ENCODE measurements at regions not wholly inside any gene's neighbourhood (a gene's known extent, or its start where the extent isn't known, plus 50 kb on each side); places are given as distances from the start of the nearest gene placed in this dataset.

DNA sequence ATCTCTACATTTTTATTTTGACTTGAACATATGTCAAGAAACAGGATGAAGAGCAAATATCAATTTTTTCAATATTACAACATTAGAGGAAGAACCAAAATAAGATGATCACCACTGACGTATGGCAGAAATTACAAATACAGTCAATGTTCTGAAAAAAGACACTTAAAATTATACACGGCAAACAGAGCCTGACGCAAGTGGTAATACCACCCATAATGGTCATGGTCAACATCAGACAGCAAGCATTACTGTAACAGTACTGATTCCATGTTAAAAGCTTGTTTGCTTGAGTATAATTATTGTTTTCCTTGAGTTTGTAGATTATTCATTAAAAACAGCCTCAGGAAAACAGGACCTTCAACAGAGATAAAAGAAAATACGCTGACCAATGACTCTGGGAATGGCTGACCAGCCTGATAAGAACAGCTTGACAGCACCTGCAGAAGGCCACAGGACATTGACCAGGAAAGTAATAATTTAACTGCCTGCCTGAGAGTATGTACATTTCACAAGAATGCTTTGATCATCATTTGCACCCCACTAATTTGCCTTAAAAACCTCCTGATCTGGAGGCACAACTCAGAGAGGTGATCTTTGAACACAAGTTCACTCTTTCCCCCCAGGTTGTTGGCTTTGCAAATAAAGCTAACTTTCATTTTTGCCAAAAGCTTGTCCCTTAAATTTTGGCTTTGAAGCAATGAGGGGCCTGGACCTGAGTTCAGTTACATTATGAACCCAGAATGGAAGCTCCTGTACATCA, 187.3 kb downstream of the IPO8 start:
- TF ChIP-seq, protein P1, sequence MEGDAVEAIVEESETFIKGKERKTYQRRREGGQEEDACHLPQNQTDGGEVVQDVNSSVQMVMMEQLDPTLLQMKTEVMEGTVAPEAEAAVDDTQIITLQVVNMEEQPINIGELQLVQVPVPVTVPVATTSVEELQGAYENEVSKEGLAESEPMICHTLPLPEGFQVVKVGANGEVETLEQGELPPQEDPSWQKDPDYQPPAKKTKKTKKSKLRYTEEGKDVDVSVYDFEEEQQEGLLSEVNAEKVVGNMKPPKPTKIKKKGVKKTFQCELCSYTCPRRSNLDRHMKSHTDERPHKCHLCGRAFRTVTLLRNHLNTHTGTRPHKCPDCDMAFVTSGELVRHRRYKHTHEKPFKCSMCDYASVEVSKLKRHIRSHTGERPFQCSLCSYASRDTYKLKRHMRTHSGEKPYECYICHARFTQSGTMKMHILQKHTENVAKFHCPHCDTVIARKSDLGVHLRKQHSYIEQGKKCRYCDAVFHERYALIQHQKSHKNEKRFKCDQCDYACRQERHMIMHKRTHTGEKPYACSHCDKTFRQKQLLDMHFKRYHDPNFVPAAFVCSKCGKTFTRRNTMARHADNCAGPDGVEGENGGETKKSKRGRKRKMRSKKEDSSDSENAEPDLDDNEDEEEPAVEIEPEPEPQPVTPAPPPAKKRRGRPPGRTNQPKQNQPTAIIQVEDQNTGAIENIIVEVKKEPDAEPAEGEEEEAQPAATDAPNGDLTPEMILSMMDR (IDR thresholded peaks at IDR 0.05; ENCODE audit: extremely low read depth, insufficient read depth, missing control alignments): no peak
- in situ Hi-C loops (cut with MboI; ENCODE audit: low pct_unique_long_range_greater_than_20kb, low sequenced_read_pairs, unreplicated experiment): no loop called here
- no peak for DNase-seq (ENCODE audit: low spot score)

DNA sequence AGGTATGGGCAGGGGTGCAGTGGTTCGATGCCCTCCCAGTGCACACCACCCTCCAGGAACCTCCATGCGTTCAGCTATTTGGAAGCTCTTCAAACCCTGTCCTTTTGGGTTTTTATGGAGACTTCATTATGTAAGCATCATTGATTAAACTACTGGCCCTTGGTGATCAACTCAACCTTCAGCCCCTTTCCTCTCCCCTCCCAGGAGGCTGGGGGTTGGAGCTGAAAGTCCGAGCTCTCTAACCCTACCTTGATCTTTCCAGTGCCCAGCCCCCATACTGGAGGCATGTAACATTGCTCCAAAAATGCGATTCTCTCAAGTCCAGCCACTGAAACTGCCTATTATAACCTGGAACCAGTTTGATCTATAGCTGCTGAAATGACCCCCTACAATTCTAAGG, 188.1 kb downstream of the IPO8 start:
- in situ Hi-C loops (cut with MboI; ENCODE audit: low pct_unique_long_range_greater_than_20kb, low sequenced_read_pairs, unreplicated experiment): no loop called here
- no peak for DNase-seq (ENCODE audit: low spot score)
- TF ChIP-seq, protein P1 (IDR thresholded peaks at IDR 0.05; ENCODE audit: extremely low read depth, insufficient read depth, missing control alignments): no peak

DNA sequence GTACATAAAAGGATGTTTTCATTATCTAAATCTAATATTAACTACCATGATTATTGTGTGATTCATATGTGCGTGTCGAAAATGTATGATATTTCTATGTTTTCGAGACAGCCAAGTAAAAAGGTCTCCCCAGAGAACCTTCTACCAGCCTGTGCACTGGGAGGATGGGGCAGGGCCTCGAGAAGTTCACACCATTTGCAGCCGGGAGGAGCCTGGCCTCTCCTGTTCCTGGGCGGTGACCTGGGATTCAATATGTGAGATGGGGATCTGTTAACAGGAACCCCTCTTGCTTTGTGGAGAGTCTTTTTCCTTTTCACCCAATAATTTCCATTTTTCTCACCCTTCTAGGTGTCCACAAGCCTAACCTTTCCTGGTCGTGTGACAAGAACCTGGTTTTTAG, 189.3 kb downstream of the IPO8 start:
- in situ Hi-C loops (cut with MboI; ENCODE audit: low pct_unique_long_range_greater_than_20kb, low sequenced_read_pairs, unreplicated experiment): no loop called here
- DNase-seq (ENCODE audit: low spot score): no peak
- TF ChIP-seq, protein P1 (IDR thresholded peaks at IDR 0.05; ENCODE audit: extremely low read depth, insufficient read depth, missing control alignments): no peak

DNA sequence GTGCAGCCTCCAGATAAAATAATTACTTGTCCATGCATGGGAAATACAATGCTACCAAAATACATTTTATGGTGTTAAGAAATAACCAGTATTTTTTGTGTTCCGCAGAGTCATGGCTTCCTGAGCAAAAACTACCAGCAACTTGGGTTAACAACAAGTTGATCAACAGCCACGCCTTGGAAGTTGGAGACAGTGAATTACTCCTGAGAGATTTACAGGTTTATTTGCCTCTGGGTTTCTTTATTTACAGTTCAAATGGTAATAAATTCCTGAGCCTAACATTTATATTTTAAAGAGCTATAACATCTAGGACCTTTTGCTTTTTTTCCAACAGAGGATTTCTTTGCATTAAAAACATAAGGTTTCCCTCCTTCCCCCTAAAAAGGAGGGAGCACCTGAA, 194.0 kb downstream of the IPO8 start:
- in situ Hi-C loops (cut with MboI; ENCODE audit: low pct_unique_long_range_greater_than_20kb, low sequenced_read_pairs, unreplicated experiment): no loop called here
- DNase-seq (ENCODE audit: low spot score): no peak
- TF ChIP-seq, protein P1 (IDR thresholded peaks at IDR 0.05; ENCODE audit: extremely low read depth, insufficient read depth, missing control alignments): no peak

DNA sequence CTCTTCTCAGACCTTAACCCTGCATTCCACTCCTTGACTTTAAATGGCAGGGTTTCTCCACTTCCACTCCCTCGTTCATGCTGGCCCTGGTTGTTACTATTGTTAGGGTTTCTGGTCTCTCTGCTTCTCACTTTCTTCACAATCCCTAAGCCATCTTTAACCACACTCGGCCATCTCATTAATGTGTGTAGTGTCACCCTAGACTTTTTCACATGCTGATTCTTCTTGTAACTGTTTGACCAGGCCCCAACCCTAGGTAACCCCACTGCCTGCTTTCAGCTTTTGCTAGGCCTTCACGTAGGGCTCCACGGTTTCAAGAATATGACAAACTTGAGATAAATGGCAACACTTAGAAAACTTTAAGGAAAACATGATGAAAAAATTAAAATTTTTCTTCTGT, 195.1 kb downstream of the IPO8 start:
- DNase-seq (ENCODE audit: low spot score): no peak
- in situ Hi-C loops (cut with MboI; ENCODE audit: low pct_unique_long_range_greater_than_20kb, low sequenced_read_pairs, unreplicated experiment): no loop called here
- TF ChIP-seq, protein P1 (IDR thresholded peaks at IDR 0.05; ENCODE audit: extremely low read depth, insufficient read depth, missing control alignments): no peak

DNA sequence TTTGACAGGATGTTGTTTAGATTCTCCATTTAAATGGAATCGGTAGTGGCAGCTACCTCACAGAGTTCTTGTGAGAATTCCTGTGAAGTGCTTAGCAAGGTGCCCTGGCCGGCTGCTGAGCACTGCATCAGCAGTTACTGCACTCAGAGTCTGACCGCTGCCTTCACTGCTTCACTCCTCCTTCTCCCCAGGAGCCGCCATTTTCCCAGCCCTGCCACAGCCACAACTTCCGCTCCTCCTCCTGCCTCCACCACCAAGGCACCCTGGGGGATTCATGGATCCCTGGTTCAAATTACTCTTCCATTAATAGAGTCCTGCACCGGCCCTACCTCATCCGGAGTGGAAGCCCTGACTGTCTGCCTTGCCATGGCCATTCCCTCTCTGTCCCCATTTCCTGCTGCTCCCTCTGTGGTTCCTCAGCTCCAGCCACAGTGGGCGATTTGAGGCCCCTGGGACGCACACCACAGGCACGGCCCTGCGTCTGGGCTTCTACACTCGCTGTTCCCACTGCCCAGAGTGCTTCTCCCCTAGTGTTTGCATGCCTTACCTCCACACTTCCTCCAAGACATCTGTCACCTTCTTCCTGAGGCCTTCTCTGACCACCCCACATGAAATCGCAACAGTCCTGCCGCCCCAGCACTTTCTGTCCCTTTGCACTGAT, 210.3 kb downstream of the IPO8 start:
- TF ChIP-seq, protein P1 (IDR thresholded peaks at IDR 0.05; ENCODE audit: extremely low read depth, insufficient read depth, missing control alignments): no peak
- in situ Hi-C loops (cut with MboI; ENCODE audit: low pct_unique_long_range_greater_than_20kb, low sequenced_read_pairs, unreplicated experiment): no loop called here
- no peak for DNase-seq (ENCODE audit: low spot score)

All from GM13977 (cell line).